Thymus (tissue), 11 donors: ENCODE measurements at regions not wholly inside any gene's neighbourhood (a gene's known extent, or its start where the extent isn't known, plus 50 kb on each side); places are given as distances from the start of the nearest gene placed in this dataset.

ENCODE experiments used
- DNase-seq, 9 donors: peaks; one replicate each; pipeline ENCODE4 v3.0.0-alpha.2; 2013; ENCODE audit warnings: low spot score in 9 of 9, low read depth in 6 of 9, missing footprints in 1 of 9
- H3K27ac ChIP-seq, 2 donors: one replicate each; pipeline ENCODE4 v1.5.1; 2013; ENCODE audit warnings: control low read depth in 1 of 2, low read depth in 1 of 2, low read length in 1 of 2, mild to moderate bottlenecking in 1 of 2, moderate library complexity in 1 of 2
- H3K27me3 ChIP-seq, 2 donors: one replicate each; pipeline ENCODE4 v1.5.1; 2013; ENCODE audit warnings: low read length in 1 of 2; ENCODE audit not compliant: control insufficient read depth in 2 of 2, insufficient read depth in 1 of 2
- H3K36me3 ChIP-seq, 2 donors: one replicate each; pipeline ENCODE4 v1.5.1; 2013; ENCODE audit warnings: low read length in 1 of 2, mild to moderate bottlenecking in 1 of 2, moderate library complexity in 1 of 2; ENCODE audit not compliant: control insufficient read depth in 2 of 2, insufficient read depth in 2 of 2
- H3K4me1 ChIP-seq, 2 donors: one replicate each; pipeline ENCODE4 v1.5.1; 2013; ENCODE audit warnings: low read length in 2 of 2; ENCODE audit not compliant: control insufficient read depth in 2 of 2, insufficient read depth in 2 of 2
- H3K4me3 ChIP-seq, 2 donors: one replicate each; pipeline ENCODE4 v1.5.1; 2013; ENCODE audit warnings: low read length in 2 of 2, control low read depth in 1 of 2, mild to moderate bottlenecking in 1 of 2
- H3K9me3 ChIP-seq, 2 donors: one replicate each; pipeline ENCODE4 v1.5.1; 2013; ENCODE audit warnings: low read length in 1 of 2, mild to moderate bottlenecking in 1 of 2; ENCODE audit not compliant: control insufficient read depth in 2 of 2, insufficient read depth in 1 of 2
- WGBS: extraction: QIAGEN DNeasy Blood & Tissue Kit; methylation state at CpG from one replicate; pipeline ENCODE4 v1.1.7; 2013; 5-methylcytosine and 5-hydroxymethylcytosine counted together
- donor health status: healthy.

DNA sequence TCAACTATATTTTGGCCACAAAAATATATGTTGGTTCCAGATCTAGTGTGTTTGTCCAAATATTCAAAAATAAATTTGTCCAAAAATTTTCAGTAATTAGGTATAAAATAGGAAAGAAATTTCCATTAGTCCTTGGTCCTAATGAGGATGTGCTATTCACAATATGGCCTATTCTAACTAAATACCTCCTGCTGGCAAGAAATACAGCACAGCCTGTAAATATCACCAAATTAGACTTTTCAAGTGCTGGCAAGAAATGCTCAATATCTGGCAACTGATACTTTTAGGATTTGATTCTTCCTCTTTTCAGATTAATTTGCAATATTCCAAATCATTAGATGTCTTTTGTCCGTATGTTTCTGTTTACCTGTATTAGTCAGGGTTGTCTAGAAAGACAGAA is 1446.2 kb downstream of the LRFN5 start:
- Histone ChIP-seq H3K4me3 (no peak overlapping the region), H3K9me3 (peaks cover 0 to 2% of the 10 kb centered on the region in 2 donors), H3K27me3 (no peaks in the 10 kb centered on the region), H3K4me1 (no peaks in the 10 kb centered on the region), H3K36me3 (no peaks in the 10 kb centered on the region), H3K27ac (no peak overlapping the region)
- DNase-seq = no peak
- 86% methylated on average over 1 of the region's 1 CpG for WGBS

DNA sequence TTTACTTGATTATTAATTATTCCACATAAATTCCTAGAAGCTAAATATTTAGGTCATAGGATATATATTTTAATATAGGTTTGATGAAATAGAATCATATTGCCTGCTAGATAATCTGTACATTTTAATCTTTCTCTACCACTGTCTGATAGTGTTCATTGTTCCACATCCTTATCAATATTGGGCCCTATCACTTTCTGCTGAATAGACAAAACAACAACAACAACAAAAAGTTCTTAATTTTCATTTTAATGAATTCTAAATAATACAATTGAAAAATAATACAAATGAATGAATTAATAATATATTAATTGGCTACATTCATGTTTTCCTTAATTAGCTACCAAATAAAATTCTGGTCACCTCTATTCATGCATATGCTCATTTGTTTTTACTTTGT is 1437.2 kb downstream of the LRFN5 start:
- Histone ChIP-seq H3K4me1 (no peaks in the 10 kb centered on the region), H3K27me3 (no peaks in the 10 kb centered on the region), H3K4me3 (no peak overlapping the region), H3K27ac (no peak overlapping the region), H3K36me3 (no peaks in the 10 kb centered on the region), H3K9me3 (no peaks in the 10 kb centered on the region)
- DNase-seq = no peak

DNA sequence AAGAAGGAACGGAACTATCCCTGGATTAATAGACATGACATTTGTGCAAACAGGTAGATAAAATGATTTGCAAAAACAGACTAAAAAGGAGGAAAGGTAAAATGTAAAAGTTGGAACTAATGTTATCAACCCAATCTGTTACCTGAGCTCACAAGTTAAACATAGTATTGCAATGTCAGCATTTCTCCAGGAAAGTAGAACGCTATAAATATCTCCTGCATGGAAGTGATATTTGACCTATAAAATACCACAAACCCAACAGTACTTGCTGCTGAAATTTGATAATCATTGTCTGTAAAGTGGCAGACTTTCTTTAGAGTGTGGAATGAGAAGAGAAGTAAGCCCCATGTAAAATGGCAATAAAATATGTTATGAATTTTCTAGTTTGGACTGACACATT is 1435.7 kb downstream of the LRFN5 start:
- Histone ChIP-seq H3K27me3 (no peaks in the 10 kb centered on the region), H3K9me3 (no peaks in the 10 kb centered on the region), H3K27ac (no peak overlapping the region), H3K4me1 (no peaks in the 10 kb centered on the region), H3K36me3 (no peaks in the 10 kb centered on the region), H3K4me3 (no peak overlapping the region)
- whole genome bisulfite sequencing = 18% methylated on average over 2 of the region's 2 CpGs
- no peak for DNase-seq

DNA sequence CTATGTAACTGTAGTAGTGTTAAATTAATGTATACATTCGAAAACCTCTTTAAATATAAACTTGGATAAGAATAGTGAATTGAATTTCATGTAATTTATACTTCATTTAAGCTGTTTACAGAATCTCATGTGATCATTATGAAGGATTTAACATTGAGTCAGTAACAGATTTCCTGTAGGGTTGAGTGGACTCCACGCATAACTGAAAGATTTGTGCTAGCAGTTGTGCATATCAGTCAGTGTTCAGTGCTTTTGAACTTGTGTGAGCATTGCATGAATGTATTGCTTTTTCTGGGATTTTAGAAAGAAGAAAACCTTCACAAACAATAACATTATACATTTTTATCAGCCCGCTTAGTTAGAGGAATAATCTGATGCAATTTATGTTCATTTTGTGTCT is 1435.3 kb downstream of the LRFN5 start:
- Histone ChIP-seq H3K4me3 (no peak overlapping the region), H3K4me1 (no peaks in the 10 kb centered on the region), H3K27ac (no peak overlapping the region), H3K9me3 (no peaks in the 10 kb centered on the region), H3K36me3 (no peaks in the 10 kb centered on the region), H3K27me3 (no peaks in the 10 kb centered on the region)
- 53% methylated on average over 3 of the region's 3 CpGs for WGBS
- no peak for DNase-seq

DNA sequence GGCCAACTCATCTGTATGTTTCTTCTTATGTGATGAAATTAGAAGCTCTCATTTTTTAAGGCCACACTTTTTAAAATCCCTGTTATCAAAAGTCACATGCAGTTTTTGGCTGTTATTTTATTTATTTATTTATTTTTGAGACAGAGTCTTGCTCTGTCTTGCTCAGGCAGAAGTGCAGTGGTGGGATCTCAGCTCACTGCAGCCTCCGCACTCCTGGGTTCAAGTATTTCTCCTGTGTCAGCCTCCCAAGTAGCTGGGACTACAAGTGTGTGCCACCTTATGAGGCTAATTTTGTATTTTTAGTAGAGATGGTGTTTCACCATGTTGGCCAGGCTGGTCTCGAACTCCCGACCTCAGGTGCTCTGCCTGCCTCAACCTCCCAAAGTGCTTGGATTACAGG is 1434.5 kb downstream of the LRFN5 start:
- Histone ChIP-seq H3K27me3 (no peaks in the 10 kb centered on the region), H3K4me3 (no peak overlapping the region), H3K9me3 (no peaks in the 10 kb centered on the region), H3K4me1 (no peaks in the 10 kb centered on the region), H3K27ac (no peak overlapping the region), H3K36me3 (no peaks in the 10 kb centered on the region)
- no peak for DNase-seq
- WGBS = 94% methylated on average over 3 of the region's 3 CpGs

DNA sequence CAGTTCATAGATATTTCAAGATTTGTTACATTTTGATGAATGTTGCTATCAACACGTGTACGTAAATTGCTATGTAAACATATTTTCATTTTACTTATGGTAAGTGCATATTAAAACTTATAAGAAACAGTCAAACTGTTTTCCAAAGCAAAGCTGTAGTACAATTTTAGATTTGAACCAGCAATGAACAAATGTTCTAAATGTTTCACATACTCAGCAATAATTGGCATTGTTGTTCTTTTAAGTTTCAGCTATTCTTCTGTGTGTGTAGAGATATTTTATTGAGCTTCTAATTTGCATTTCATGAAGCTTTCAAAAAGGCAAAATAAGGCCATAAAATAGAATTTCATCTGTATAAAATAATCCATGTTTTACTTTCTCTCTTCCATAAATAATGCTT is 1433.2 kb downstream of the LRFN5 start:
- H3K36me3 ChIP-seq = no peaks in the 10 kb centered on the region
- 94% methylated on average over 2 of the region's 2 CpGs for WGBS
- no peaks in the 10 kb centered on the region for H3K4me1 ChIP-seq
- no peak overlapping the region for H3K4me3 ChIP-seq
- H3K27me3 ChIP-seq = no peaks in the 10 kb centered on the region
- no peak overlapping the region for H3K27ac ChIP-seq
- no peak for DNase-seq
- no peaks in the 10 kb centered on the region for H3K9me3 ChIP-seq

DNA sequence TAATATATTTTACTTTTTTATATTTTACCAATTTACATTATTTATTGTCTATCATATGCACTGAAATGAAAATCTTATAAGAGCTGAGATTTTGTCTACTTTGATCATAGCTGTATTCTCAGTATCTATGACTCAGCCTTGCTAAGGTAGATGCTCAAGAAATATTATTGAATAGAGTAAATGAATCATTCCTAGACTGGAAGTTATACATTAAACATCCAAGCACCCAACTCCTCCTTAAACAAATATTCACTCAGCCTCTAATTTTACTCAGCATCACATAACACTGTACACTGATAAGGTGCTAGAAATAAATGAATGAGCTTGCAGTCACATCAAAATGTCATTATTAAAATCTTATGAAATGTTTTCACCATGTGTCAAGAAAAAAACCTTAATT is 1424.9 kb downstream of the LRFN5 start:
- no peaks in the 10 kb centered on the region for H3K27me3 ChIP-seq
- no peaks in the 10 kb centered on the region for H3K9me3 ChIP-seq
- DNase-seq = no peak
- no peaks in the 10 kb centered on the region for H3K4me1 ChIP-seq
- H3K27ac ChIP-seq = no peak overlapping the region
- no peaks in the 10 kb centered on the region for H3K36me3 ChIP-seq
- no peak overlapping the region for H3K4me3 ChIP-seq

DNA sequence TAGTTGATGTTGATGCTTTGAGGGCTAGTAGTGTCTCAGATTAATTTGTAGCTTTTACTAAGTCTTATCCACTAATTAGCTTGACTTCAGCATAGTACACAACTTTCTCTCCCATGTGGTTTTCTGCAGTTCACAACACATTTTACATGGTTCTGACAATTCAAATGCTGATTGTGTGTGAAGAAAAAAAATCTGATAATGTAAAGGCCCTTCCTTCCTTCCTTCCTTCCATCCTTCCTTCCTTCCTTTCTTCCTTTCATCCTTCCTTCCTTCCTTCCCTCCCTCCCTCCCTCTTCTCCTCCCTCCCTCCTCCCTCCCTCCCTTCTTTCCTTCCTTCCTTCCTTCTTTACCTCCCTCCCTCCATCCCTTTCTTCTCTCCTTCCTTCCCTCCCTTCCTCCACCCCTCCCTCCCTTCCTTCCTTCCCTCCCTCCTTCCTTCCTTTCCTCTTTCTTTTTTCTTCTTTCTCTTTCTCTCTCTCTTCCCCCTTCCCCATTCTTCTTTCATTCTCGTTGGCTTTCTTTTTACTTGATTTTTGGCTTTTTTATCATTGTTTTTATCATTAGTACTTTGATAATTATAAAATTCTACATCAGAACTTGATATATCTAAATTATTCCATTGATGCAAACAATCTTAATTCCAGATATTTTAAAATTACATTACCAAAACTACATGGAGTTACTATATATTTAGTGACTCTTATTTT is 1415.6 kb downstream of the LRFN5 start:
- Histone ChIP-seq H3K9me3 (no peaks in the 10 kb centered on the region), H3K4me1 (no peaks in the 10 kb centered on the region), H3K27me3 (no peaks in the 10 kb centered on the region), H3K4me3 (no peak overlapping the region), H3K36me3 (no peaks in the 10 kb centered on the region), H3K27ac (no peak overlapping the region)
- WGBS = 86% methylated on average over 1 of the region's 1 CpG
- DNase-seq = no peak

DNA sequence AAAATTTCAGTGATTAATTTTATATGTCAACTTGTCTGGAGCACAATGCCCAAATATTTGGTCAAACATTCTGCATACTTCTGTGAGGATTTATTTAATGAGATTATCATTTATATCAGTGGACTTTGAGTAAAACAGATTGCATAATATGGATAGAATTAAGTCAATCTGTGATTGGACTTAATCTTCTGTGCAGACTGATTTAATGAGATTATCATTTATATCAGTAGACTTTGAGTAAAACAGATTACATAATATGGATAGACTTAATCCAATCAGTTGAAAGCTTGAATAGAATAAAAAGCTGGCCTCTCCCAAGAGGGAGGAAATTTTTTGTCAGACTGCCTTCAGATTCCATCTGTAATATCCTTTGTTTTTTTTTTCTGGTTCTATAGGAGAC is 1413.2 kb downstream of the LRFN5 start:
- no peaks in the 10 kb centered on the region for H3K27me3 ChIP-seq
- no peak for DNase-seq
- H3K4me3 ChIP-seq = no peak overlapping the region
- no peak overlapping the region for H3K27ac ChIP-seq
- H3K9me3 ChIP-seq = no peaks in the 10 kb centered on the region
- H3K4me1 ChIP-seq = no peaks in the 10 kb centered on the region
- no peaks in the 10 kb centered on the region for H3K36me3 ChIP-seq

DNA sequence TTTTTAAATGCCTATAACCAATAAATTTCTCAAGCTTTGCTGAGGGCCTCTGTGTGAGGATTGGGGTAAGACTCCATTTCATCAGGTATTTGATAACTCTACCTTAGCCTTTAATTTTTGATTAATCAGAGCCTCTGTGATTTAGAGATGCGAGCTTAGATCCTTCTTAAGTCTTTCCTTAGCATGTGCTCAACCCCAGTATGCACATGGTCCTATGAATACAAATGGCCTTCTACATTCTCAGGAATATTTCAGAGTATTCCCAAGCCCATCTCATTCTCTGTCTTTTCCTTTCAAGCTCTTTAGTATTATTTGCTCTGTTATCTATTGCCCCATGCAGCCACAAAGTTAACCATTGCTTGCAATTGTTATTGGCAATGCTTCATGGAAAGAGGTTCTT is 1407.7 kb downstream of the LRFN5 start:
- H3K27me3 ChIP-seq = no peaks in the 10 kb centered on the region
- DNase-seq = no peak
- H3K4me1 ChIP-seq = no peaks in the 10 kb centered on the region
- no peaks in the 10 kb centered on the region for H3K36me3 ChIP-seq
- H3K4me3 ChIP-seq = no peak overlapping the region
- no peak overlapping the region for H3K27ac ChIP-seq
- H3K9me3 ChIP-seq = no peaks in the 10 kb centered on the region
- WGBS = 78% methylated on average over 1 of the region's 1 CpG
